ENCODE measurements at regions not wholly inside any gene's neighbourhood (a gene's known extent, or its start where the extent isn't known, plus 50 kb on each side); places are given as distances from the start of the nearest gene placed in this dataset.

DNA sequence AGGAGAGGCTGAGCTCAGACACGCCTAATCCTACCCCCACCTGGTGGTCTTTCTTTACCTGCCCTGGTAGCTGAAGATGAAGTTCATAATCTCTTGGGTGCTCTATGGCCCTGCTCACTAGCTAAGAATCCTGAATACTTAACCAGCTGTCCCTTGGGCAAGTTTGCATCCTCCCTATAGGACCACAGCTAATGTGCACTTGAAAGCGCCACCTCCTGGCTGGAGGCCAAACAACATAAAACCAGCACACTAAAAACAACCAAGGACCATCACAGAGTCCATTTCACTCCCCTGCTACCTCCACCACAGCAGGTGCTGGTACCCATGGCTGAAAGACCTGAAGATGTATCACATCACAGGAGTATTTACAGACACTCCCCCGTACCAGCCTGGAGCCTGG, 155.5 kb upstream of the SLC24A3 start:
- Histone ChIP-seq H2BK20ac (ENCODE audit: low read length) (no peak overlapping the region), H2AK5ac (ENCODE audit: low read depth, low read length) (no peak overlapping the region), H2AFZ (ENCODE audit: low read length) (0 out of 2 replicates have a peak overlapping the region, but pooled peaks have one; percentile 29), H3K18ac (ENCODE audit: extremely low read depth, low read length) (no peak overlapping the region), H4K91ac (replicated peaks; ENCODE audit: insufficient read length, low read length) (no peak overlapping the region), H2BK15ac (ENCODE audit: low read length) (no peak overlapping the region), H4K20me1 (replicated peaks in 1 of 2; ENCODE audit: control insufficient read depth in 1 of 2, insufficient read depth in 2 of 2, low read length in 2 of 2) (no peaks in the 10 kb centered on the region), H2BK5ac (ENCODE audit: low read depth, low read length) (no peak overlapping the region), H2BK120ac (replicated peaks; ENCODE audit: low read depth, low read length) (no peak overlapping the region), H3K79me1 (ENCODE audit: low read depth, low read length) (no peaks in the 10 kb centered on the region), H3K4me1 (replicated peaks in 1 of 4; ENCODE audit: control insufficient read depth in 3 of 4, insufficient read depth in 4 of 4, low read length in 3 of 4) (no peaks in the 10 kb centered on the region), H3K27me3 (replicated peaks in 1 of 4; ENCODE audit: control insufficient read depth in 3 of 4, extremely low read depth in 1 of 4, insufficient read depth in 3 of 4, low read length in 3 of 4) (no peaks in the 10 kb centered on the region), H3K23me2 (ENCODE audit: low read depth, low read length) (no peaks in the 10 kb centered on the region), H2BK12ac (ENCODE audit: low read depth, low read length) (no peak overlapping the region), H3K4ac (replicated peaks; ENCODE audit: insufficient read length, low read depth, low read length) (no peak overlapping the region), H3K9ac (replicated peaks in 1 of 4; ENCODE audit: extremely low read depth in 1 of 4, low read depth in 3 of 4, low read length in 3 of 4) (no peak overlapping the region), H3K56ac (replicated peaks; ENCODE audit: insufficient read length, low read depth, low read length) (no peak overlapping the region), H3K23ac (ENCODE audit: insufficient read length) (no peak overlapping the region), H3K4me2 (ENCODE audit: insufficient read depth in 1 of 2, low read depth in 2 of 2, low read length in 2 of 2) (no peak overlapping the region), H3K4me3 (ENCODE audit: extremely low read depth in 1 of 4, insufficient read depth in 2 of 4, low read depth in 3 of 4, low read length in 4 of 4) (no peak overlapping the region), H3K36me3 (ENCODE audit: control insufficient read depth in 2 of 4, insufficient read depth in 4 of 4, low read length in 3 of 4) (no peaks in the 10 kb centered on the region), H3K14ac (ENCODE audit: insufficient read length) (no peak overlapping the region), H4K5ac (ENCODE audit: insufficient read length, low read depth, low read length) (no peak overlapping the region), H3K79me2 (ENCODE audit: control insufficient read depth in 1 of 2, insufficient read depth in 2 of 2, low read length in 2 of 2) (no peaks in the 10 kb centered on the region), H3K9me3 (ENCODE audit: insufficient read depth in 2 of 2, low read depth in 1 of 2, low read length in 1 of 2) (peaks cover 2 to 5% of the 10 kb centered on the region in 2 experiments; a peak in 2 of 4 replicates), H4K8ac (ENCODE audit: extremely low read depth, insufficient read depth, low read length) (0 out of 2 replicates have a peak overlapping the region, but pooled peaks have one; percentile 1), H3K27ac (ENCODE audit: low read depth, low read length) (no peak overlapping the region)
- TF ChIP-seq, protein P1, sequence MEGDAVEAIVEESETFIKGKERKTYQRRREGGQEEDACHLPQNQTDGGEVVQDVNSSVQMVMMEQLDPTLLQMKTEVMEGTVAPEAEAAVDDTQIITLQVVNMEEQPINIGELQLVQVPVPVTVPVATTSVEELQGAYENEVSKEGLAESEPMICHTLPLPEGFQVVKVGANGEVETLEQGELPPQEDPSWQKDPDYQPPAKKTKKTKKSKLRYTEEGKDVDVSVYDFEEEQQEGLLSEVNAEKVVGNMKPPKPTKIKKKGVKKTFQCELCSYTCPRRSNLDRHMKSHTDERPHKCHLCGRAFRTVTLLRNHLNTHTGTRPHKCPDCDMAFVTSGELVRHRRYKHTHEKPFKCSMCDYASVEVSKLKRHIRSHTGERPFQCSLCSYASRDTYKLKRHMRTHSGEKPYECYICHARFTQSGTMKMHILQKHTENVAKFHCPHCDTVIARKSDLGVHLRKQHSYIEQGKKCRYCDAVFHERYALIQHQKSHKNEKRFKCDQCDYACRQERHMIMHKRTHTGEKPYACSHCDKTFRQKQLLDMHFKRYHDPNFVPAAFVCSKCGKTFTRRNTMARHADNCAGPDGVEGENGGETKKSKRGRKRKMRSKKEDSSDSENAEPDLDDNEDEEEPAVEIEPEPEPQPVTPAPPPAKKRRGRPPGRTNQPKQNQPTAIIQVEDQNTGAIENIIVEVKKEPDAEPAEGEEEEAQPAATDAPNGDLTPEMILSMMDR (IDR thresholded peaks at IDR 0.05; ENCODE audit: control extremely low read depth in 1 of 3, insufficient read depth in 1 of 3, low read depth in 1 of 3, low read length in 3 of 3): peak; percentile 13 to 46 (median 17); a peak in 3 of 4 replicates
- TF ChIP-seq, protein P2, sequence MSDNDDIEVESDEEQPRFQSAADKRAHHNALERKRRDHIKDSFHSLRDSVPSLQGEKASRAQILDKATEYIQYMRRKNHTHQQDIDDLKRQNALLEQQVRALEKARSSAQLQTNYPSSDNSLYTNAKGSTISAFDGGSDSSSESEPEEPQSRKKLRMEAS (IDR thresholded peaks at IDR 0.05): no peak
- peak; percentile 34; a peak in 2 of 4 replicates for TF ChIP-seq RAD21 (IDR thresholded peaks at IDR 0.05 in 1 of 2, conservative IDR thresholded peaks at IDR 0.05 in 1 of 2; ENCODE audit: low read depth in 2 of 2, low read length in 2 of 2)
- 95% methylated on average over 3 of the region's 3 CpGs; no CpG with 5 or more reads in 1 of the 2 experiments for WGBS, 2 experiments (ENCODE audit: extremely low coverage in 1 of 2, insufficient coverage in 1 of 2, insufficient read length in 1 of 2, insufficient replicate concordance in 2 of 2, low coverage in 1 of 2, low lambda C conversion rate in 2 of 2, missing lambda C conversion rate in 1 of 2)
- FAIRE-seq (peak; percentile 36), DNase-seq (ENCODE audit: low read depth in 1 of 2, low spot score in 2 of 2) (peak in 1 of 2 experiments; percentile 54)
- ChIA-PET POLR2A (ENCODE audit: partially characterized antibody) (no interaction called here), CTCF (ENCODE audit: partially characterized antibody) (interaction anchor here (0.6 to 2.5 kb wide), 17 partner anchors 11 to 654 kb away, joined by 3 to 18 read pairs (median 4); no protein-coding TSS in a partner anchor)

Data from H1 (cell line).